Fibroblast of lung (primary cell): ENCODE measurements at regions not wholly inside any gene's neighbourhood (a gene's known extent, or its start where the extent isn't known, plus 50 kb on each side); places are given as distances from the start of the nearest gene placed in this dataset.
"Not testable (repeated sequence)": the region's sequence is repeated elsewhere in the genome, so short reads cannot be mapped to it uniquely, and the experiment has no call there.

Source experiments
- CTCF ChIP-seq, 2 donors: IDR thresholded peaks in 1 of 2; conservative IDR thresholded peaks in 1 of 2; 1 replicate in 1 of 2; 2 replicates in 1 of 2; pipeline ENCODE4 v1.5.1; 2011 to 2012; ENCODE audit warnings: low read length in 2 of 2, control low read depth in 1 of 2, inconsistent platforms in 1 of 2, low read depth in 1 of 2, mild to moderate bottlenecking in 1 of 2
- EZH2 ChIP-seq: IDR thresholded peaks from 2 replicates; pipeline ENCODE4 v1.5.1; 2012; ENCODE audit warnings: low read length, control low read depth, mild to moderate bottlenecking; ENCODE audit errors: missing control alignments

- TF ChIP-seq CTCF (conservative IDR thresholded peaks at IDR 0.05 in 1 of 2, IDR thresholded peaks at IDR 0.05 in 1 of 2; ENCODE audit: low read depth in 1 of 2, low read length in 2 of 2); EZH2: not testable (repeated sequence)
Observed at GRCh38 chr6:27172524-27173231, 74.8 kb upstream of the PRSS16 start.
